ENCODE measurements at regions not wholly inside any gene's neighbourhood (a gene's known extent, or its start where the extent isn't known, plus 50 kb on each side); places are given as distances from the start of the nearest gene placed in this dataset.

GRCh38 chr6:66858196-66858595 is 1151.2 kb upstream of the EYS start:
- 53 to 72% (median 56%) methylated on average over 2 of the region's 2 CpGs for WGBS, 3 donors
- intact Hi-C loops (cut with DNase I) = no loop called here
- DNase-seq (no peak), ATAC-seq (no peak)
- Histone ChIP-seq H3K36me3 (ENCODE audit: insufficient read depth in 1 of 2, low read depth in 1 of 2) (no peaks in the 10 kb centered on the region), H3K27me3 (ENCODE audit: insufficient read depth in 3 of 3, low read length in 2 of 3) (no peaks in the 10 kb centered on the region), H3K27ac (no peak overlapping the region), H3K4me3 (no peak overlapping the region), H3K9me3 (no peaks in the 10 kb centered on the region), H3K4me1 (no peaks in the 10 kb centered on the region)
- no peak for TF ChIP-seq CTCF (IDR thresholded peaks at IDR 0.05)

- H3K27me3 ChIP-seq (ENCODE audit: insufficient read depth in 3 of 3, low read length in 2 of 3) = no peaks in the 10 kb centered on the region
- ATAC-seq = no peak
- no peaks in the 10 kb centered on the region for H3K36me3 ChIP-seq (ENCODE audit: insufficient read depth in 1 of 2, low read depth in 1 of 2)
- no peak overlapping the region for H3K27ac ChIP-seq
- intact Hi-C loops (cut with DNase I) = no loop called here
- DNase-seq = no peak
- no peak overlapping the region for H3K4me3 ChIP-seq
- no peaks in the 10 kb centered on the region for H3K9me3 ChIP-seq
- H3K4me1 ChIP-seq = no peaks in the 10 kb centered on the region
- TF ChIP-seq CTCF (IDR thresholded peaks at IDR 0.05) = no peak
These were observed 1147.0 kb upstream of the EYS start for GRCh38 chr6:66854014-66854413.

GRCh38 chr6:66851930-66852329 is 1144.9 kb upstream of the EYS start:
- TF ChIP-seq CTCF (IDR thresholded peaks at IDR 0.05) = no peak
- H3K9me3 ChIP-seq = no peaks in the 10 kb centered on the region
- no peaks in the 10 kb centered on the region for H3K4me1 ChIP-seq
- no peaks in the 10 kb centered on the region for H3K27me3 ChIP-seq (ENCODE audit: insufficient read depth in 3 of 3, low read length in 2 of 3)
- H3K4me3 ChIP-seq = no peak overlapping the region
- no peaks in the 10 kb centered on the region for H3K36me3 ChIP-seq (ENCODE audit: insufficient read depth in 1 of 2, low read depth in 1 of 2)
- WGBS, 3 donors = 58 to 66% (median 65%) methylated on average over 3 of the region's 3 CpGs
- intact Hi-C loops (cut with DNase I) = no loop called here
- ATAC-seq (no peak), DNase-seq (no peak)
- H3K27ac ChIP-seq = no peak overlapping the region

GRCh38 chr6:66849843-66850242 is 1142.8 kb upstream of the EYS start:
- TF ChIP-seq CTCF (IDR thresholded peaks at IDR 0.05) = no peak
- no peak for ATAC-seq
- Histone ChIP-seq H3K4me1 (no peaks in the 10 kb centered on the region), H3K27me3 (ENCODE audit: insufficient read depth in 3 of 3, low read length in 2 of 3) (no peaks in the 10 kb centered on the region), H3K36me3 (ENCODE audit: insufficient read depth in 1 of 2, low read depth in 1 of 2) (no peaks in the 10 kb centered on the region), H3K9me3 (no peaks in the 10 kb centered on the region), H3K27ac (no peak overlapping the region), H3K4me3 (no peak overlapping the region)
- intact Hi-C loops (cut with DNase I) = no loop called here
- no peak for DNase-seq

- no peak for DNase-seq
- WGBS, 3 donors = 72 to 83% (median 76%) methylated on average over 3 of the region's 3 CpGs
- no peaks in the 10 kb centered on the region for H3K27me3 ChIP-seq (ENCODE audit: insufficient read depth in 3 of 3, low read length in 2 of 3)
- no peaks in the 10 kb centered on the region for H3K36me3 ChIP-seq (ENCODE audit: insufficient read depth in 1 of 2, low read depth in 1 of 2)
- H3K4me1 ChIP-seq = no peaks in the 10 kb centered on the region
- intact Hi-C loops (cut with DNase I) = no loop called here
- no peak for ATAC-seq
- H3K4me3 ChIP-seq = no peak overlapping the region
- no peak overlapping the region for H3K27ac ChIP-seq
- no peak for TF ChIP-seq CTCF (IDR thresholded peaks at IDR 0.05)
- H3K9me3 ChIP-seq = no peaks in the 10 kb centered on the region
These were observed 1141.4 kb upstream of the EYS start for GRCh38 chr6:66848244-66848953.
